DND-41 (cell line): ENCODE measurements at regions not wholly inside any gene's neighbourhood (a gene's known extent, or its start where the extent isn't known, plus 50 kb on each side); places are given as distances from the start of the nearest gene placed in this dataset.

Experiments used
- ATAC-seq: fragments of 200-7000 bp; cut with Tn5 transposase; 3 replicates; pipeline ENCODE4 v1.9.1; 2021; ENCODE audit warnings: low read depth; ENCODE audit not compliant: insufficient read depth
- DNase-seq: peaks from one replicate; pipeline ENCODE4 v3.0.0-alpha.2; 2020
- H2AFZ ChIP-seq: 2 replicates; pipeline ENCODE4 v1.6.0; 2012; ENCODE audit warnings: low read depth, low read length
- H3K27ac ChIP-seq: 2 replicates; pipeline ENCODE4 v1.5.1; 2012; ENCODE audit warnings: low read length, inconsistent platforms
- H3K27me3 ChIP-seq: fragments of 200-600 bp; sonication (generic); 2 replicates; pipeline ENCODE4 v1.6.0; 2012; ENCODE audit warnings: low read length, mild to moderate bottlenecking, inconsistent platforms; ENCODE audit not compliant: insufficient read depth, poor library complexity
- H3K36me3 ChIP-seq: 2 replicates; pipeline ENCODE4 v1.5.1; 2012; ENCODE audit warnings: low read length, inconsistent platforms; ENCODE audit not compliant: insufficient read depth
- H3K4me1 ChIP-seq: 2 replicates; pipeline ENCODE4 v1.5.1; 2012; ENCODE audit warnings: mild to moderate bottlenecking, low read length; ENCODE audit not compliant: insufficient read depth
- H3K4me2 ChIP-seq: 2 replicates; pipeline ENCODE4 v1.6.0; 2012; ENCODE audit warnings: mild to moderate bottlenecking, moderate library complexity, low read length, inconsistent platforms; ENCODE audit not compliant: insufficient read depth
- H3K4me3 ChIP-seq, 2 experiments: fragments of 200-600 bp in 1 of 2; shearing (Covaris generic) in 1 of 2; 2 replicates each; pipeline ENCODE4 v1.5.1; 2012 to 2016; ENCODE audit warnings: inconsistent platforms in 2 of 2, low read length in 2 of 2, mild to moderate bottlenecking in 2 of 2, low read depth in 1 of 2, moderate library complexity in 1 of 2
- H3K79me2 ChIP-seq: 2 replicates; pipeline ENCODE4 v1.6.0; 2012; ENCODE audit warnings: low read length, inconsistent platforms; ENCODE audit not compliant: insufficient read depth
- H3K9ac ChIP-seq: 2 replicates; pipeline ENCODE4 v1.6.0; 2012; ENCODE audit warnings: low read depth, mild to moderate bottlenecking, inconsistent platforms, low read length, moderate library complexity
- H3K9me3 ChIP-seq: 2 replicates; pipeline ENCODE4 v1.5.1; 2012; ENCODE audit warnings: low read length, moderate library complexity, mild to moderate bottlenecking, inconsistent platforms; ENCODE audit not compliant: insufficient read depth, severe bottlenecking
- H4K20me1 ChIP-seq: 2 replicates; pipeline ENCODE4 v1.6.0; 2012; ENCODE audit warnings: low read length; ENCODE audit not compliant: insufficient read depth
- EZH2 ChIP-seq: IDR thresholded peaks from 3 replicates; pipeline ENCODE4 v1.6.1; 2012; ENCODE audit warnings: borderline replicate concordance, low read depth, mild to moderate bottlenecking, moderate library complexity, low read length, inconsistent platforms; ENCODE audit not compliant: severe bottlenecking
- TF ChIP-seq, protein P1 (sequence below): IDR thresholded peaks from 2 replicates; pipeline ENCODE4 v1.5.1; 2012; ENCODE audit warnings: borderline replicate concordance, low read length, moderate library complexity, mild to moderate bottlenecking; ENCODE audit not compliant: poor library complexity, severe bottlenecking; ENCODE audit errors: extremely low read depth

- Histone ChIP-seq H3K79me2 (no peaks in the 10 kb centered on the region), H3K4me2 (no peak overlapping the region), H3K27ac (no peak overlapping the region), H3K27me3 (no peaks in the 10 kb centered on the region), H3K4me1 (no peaks in the 10 kb centered on the region), H3K9ac (no peak overlapping the region), H4K20me1 (no peaks in the 10 kb centered on the region), H3K9me3 (no peaks in the 10 kb centered on the region), H2AFZ (no peak overlapping the region), H3K36me3 (no peaks in the 10 kb centered on the region), H3K4me3 (no peak overlapping the region)
- DNase-seq (no peak), ATAC-seq (no peak)
- TF ChIP-seq EZH2, result no peak
- TF ChIP-seq, protein P1, sequence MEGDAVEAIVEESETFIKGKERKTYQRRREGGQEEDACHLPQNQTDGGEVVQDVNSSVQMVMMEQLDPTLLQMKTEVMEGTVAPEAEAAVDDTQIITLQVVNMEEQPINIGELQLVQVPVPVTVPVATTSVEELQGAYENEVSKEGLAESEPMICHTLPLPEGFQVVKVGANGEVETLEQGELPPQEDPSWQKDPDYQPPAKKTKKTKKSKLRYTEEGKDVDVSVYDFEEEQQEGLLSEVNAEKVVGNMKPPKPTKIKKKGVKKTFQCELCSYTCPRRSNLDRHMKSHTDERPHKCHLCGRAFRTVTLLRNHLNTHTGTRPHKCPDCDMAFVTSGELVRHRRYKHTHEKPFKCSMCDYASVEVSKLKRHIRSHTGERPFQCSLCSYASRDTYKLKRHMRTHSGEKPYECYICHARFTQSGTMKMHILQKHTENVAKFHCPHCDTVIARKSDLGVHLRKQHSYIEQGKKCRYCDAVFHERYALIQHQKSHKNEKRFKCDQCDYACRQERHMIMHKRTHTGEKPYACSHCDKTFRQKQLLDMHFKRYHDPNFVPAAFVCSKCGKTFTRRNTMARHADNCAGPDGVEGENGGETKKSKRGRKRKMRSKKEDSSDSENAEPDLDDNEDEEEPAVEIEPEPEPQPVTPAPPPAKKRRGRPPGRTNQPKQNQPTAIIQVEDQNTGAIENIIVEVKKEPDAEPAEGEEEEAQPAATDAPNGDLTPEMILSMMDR, result no peak
These were observed 51.4 kb upstream of the GMDS start for GRCh38 chr6:2296781-2297180.
